IPS-18c (cell line): ENCODE measurements at regions not wholly inside any gene's neighbourhood (a gene's known extent, or its start where the extent isn't known, plus 50 kb on each side); places are given as distances from the start of the nearest gene placed in this dataset.
"Not testable (repeated sequence)": the region's sequence is repeated elsewhere in the genome, so short reads cannot be mapped to it uniquely, and the experiment has no call there.

Experiments used
- H3K4me3 ChIP-seq: 2 replicates; pipeline ENCODE4 v1.7.0; 2013; ENCODE audit warnings: low read depth, mild to moderate bottlenecking, low read length, moderate library complexity; ENCODE audit not compliant: insufficient read depth
- H3K9me3 ChIP-seq: one replicate; pipeline ENCODE4 v1.6.1; 2013; ENCODE audit warnings: mild to moderate bottlenecking, low read length, moderate library complexity; ENCODE audit not compliant: control insufficient read depth, insufficient read depth

DNA sequence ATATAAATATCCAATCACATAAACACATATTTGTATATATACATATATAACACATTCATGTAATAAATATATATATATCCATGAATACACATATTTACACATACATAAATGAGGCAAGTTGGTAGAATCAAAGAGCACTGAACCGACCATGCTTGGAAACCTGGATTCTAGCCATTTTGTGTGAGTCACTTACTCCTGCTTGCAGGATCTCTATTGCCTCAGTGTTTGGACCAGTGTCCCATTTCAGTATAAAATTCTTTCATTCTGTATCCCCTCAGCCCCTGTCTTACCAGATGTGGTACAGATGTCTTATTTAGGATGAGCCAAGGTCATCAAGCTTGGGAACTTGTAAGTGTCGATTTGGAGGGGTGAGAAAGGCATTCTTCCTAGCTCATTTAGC lies 391.4 kb upstream of the FRG2C start:
- no peaks in the 10 kb centered on the region for H3K9me3 ChIP-seq
- no peak overlapping the region for H3K4me3 ChIP-seq

DNA sequence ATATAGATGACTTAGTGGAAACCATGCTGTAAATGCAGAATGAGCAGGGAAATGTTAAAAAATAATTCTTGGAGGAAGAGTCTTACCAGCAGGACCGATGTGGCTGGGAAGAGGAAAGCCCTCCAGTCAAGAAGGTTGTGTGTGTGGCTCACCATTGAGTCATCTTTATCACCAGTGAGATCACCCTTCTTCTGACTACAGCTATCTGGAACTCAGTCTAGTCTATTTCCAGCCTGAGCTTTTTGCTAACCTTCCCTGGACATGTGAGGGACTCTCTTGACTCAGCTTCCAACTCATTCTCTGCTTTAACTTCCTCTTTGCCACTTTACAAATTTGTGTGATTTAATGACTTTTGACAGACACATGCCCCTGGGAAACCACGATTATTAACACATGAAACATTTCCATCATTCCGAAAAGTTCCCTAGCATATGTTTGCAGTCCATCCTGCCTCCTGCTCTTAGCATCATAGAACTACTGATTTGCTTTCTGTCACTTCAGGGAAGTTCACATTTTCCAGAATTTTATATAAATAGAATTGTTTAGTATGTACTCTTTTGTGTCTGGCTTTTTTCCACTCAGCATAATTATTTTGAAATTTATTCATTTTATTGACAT lies 378.5 kb upstream of the FRG2C start:
- H3K4me3 ChIP-seq, H3K9me3 ChIP-seq: not testable (repeated sequence)

DNA sequence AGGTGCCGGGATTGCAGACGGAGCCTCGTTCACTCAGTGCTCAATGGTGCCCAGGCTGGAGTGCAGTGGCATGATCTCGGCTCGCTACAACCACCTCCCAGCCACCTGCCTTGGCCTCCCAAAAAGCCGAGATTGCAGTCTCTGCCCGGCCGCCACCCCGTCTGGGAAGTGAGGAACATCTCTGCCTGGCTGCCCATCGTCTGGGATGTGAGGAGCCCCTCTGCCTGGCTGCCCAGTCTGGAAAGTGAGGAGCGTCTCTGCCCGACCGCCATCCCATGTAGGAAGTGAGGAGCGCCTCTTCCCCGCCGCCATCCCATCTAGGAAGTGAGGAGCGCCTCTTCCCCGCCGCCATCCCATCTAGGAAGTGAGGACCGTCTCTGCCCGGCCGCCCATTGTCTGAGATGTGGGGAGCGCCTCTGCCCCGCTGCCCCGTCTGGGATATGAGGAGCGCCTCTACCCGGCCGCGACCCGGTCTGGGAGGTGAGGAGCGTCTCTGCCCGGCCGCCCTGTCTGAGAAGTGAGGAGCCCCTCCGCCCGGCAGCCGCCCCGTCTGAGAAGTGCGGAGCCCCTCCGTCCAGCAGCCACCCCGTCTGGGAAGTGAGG lies 375.1 kb upstream of the FRG2C start:
- not testable (repeated sequence) for H3K4me3 ChIP-seq, H3K9me3 ChIP-seq

DNA sequence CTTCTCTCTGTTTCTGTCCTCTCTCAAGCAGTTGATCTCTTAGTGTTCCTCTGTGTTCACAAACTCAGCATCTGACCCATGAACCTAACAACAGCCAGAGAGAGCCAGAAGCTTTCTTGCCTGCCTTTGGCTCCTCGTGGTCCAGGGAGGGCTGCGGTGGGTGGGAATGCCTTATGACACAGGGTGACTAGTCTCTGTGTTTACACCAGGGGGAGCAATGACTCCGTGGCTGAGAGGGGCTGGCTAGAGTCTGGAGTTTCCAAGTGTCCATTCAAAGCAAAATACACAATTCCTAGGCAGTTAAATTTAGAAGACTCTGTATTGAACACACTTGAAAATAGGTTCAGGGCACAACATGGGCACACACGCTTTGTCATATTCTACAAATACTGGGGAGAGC lies 370.0 kb upstream of the FRG2C start:
- Histone ChIP-seq H3K4me3 (no peak overlapping the region), H3K9me3 (no peaks in the 10 kb centered on the region)

DNA sequence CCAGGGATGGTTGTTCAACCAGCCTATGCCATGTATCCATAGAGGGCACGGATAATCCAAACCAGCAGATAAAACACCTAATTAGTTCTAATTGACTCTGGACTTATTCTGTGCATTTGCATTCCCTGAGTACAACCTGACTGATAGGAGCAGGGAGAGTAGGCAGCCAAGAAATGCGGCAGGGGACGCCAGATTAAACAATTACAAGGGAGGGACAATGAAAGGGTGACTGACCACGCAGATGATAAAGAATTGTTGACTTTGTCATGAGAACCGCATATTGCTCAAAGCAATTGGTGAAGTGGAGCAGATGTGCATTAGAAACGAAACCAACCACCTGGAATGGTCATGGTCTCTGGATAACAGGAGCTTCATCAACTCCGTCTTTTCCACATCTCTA lies 369.1 kb upstream of the FRG2C start:
- Histone ChIP-seq H3K4me3 (no peak overlapping the region), H3K9me3 (no peaks in the 10 kb centered on the region)

DNA sequence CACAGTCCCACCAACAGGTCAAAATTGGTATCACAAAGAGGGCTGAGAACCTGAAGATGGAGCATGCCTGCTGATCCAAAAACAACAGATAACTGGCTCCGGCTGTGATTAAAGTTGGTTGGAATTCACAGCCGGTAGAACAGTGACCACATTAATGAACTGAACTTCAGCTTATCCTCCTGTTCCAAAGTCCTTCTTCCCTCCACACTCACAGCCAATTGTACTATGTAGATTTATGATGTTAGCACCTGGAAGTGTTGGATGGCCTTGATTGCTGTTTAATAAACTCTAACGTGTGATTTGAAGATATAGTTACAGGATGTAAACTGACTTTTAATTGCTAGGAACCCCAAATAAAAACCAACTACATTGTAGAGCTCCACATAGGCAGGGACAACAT lies 367.3 kb upstream of the FRG2C start:
- Histone ChIP-seq H3K4me3 (no peak overlapping the region), H3K9me3 (no peaks in the 10 kb centered on the region)

DNA sequence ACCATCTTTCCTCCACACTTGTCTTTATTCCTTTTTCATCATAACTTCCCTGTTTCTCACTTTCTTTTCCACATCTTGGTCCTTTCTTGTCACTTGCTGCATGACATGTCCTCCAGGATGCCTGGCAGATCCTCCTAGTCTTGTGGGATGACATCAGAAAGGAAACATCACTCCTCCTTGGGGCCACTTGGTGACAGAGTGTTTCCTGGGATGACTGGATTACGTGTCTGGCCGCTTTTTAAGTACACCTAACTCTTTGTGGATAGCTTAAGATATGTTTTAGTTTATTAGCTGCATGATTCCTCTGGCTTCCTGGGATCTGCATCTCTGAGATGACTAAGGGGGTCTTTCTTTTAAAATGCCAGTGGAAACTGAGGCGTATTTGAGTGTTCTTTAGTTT lies 363.5 kb upstream of the FRG2C start:
- Histone ChIP-seq H3K9me3 (no peaks in the 10 kb centered on the region), H3K4me3 (no peak overlapping the region)

DNA sequence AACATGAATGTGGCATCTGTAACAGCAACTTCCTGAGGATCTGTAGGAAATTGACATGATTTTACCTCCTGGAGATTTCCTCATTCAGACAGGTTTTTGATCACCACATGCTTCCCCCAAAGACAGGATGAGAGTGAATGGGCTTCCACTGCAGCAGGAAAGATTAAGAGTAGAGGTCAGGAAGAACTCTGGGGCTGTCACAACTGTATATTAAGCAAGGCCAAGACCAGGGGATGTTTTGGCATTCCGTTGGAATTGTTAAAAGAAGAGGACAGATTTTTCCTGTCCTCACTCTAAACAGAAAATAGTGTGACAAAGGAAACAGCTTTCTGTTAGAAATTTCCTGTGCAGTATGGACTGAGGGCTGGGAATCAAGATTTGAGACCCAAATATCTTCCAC lies 363.1 kb upstream of the FRG2C start:
- not testable (repeated sequence) for H3K9me3 ChIP-seq

DNA sequence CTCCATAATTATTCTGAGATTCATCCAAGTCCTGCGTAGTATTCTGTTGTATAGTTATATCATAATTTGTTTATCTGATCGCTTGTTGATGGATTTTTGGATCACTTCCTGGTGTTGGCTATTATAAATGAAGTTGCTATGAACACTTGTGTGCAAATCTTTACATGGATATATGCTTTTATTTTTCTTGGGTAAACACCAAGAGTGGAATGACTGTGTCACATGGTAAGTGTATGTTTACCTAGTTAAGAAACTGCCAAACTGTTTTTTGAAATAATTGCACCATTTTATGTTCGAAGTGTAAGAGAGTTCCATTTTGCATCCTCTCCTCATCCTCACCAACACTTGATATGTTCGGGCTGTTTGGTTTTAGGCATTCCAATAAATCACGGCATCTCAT lies 360.4 kb upstream of the FRG2C start:
- no peak overlapping the region for H3K4me3 ChIP-seq
- no peaks in the 10 kb centered on the region for H3K9me3 ChIP-seq

More for the DNA sequence above, 363.1 kb upstream of the FRG2C start:
- H3K4me3 ChIP-seq: not testable (repeated sequence)

DNA sequence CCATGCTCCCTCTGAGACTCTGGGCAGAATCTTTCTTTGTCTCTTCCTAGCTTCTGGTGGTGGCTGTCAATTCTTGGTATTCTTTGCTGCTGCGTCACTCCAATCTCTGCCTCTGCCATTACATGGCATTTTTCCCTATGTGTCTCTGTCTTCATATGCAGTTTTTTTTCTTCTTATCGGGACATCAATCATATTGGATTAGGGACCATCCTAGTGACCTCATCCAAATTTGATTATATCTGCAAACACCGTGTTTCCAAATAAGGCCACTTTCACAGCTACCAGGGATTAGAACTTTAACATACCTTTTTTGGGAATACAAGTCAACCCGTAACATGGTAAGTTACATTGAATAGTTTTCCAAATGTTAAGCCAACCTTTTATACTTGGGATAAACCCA lies 358.2 kb upstream of the FRG2C start:
- H3K9me3 ChIP-seq: no peaks in the 10 kb centered on the region
- no peak overlapping the region for H3K4me3 ChIP-seq

DNA sequence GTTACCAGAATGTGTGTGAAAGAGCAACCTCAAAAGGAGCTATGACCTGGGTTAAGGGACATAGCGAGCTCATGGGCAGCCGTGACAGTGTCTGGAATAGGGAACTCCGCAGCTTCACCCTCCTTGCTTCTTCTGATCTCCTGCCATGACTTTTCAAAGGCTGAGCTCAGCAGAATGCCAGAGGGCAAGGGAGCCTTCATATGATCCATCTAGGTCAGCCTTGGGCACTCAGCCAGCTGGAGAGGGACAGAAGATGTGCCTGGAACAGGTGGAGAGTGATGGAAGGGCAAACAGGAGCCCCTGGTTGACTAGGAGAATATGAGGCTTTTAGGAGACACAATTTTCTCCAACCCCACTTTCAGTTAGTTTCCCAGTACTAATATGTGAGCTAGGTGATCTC lies 352.8 kb upstream of the FRG2C start:
- not testable (repeated sequence) for H3K4me3 ChIP-seq, H3K9me3 ChIP-seq

DNA sequence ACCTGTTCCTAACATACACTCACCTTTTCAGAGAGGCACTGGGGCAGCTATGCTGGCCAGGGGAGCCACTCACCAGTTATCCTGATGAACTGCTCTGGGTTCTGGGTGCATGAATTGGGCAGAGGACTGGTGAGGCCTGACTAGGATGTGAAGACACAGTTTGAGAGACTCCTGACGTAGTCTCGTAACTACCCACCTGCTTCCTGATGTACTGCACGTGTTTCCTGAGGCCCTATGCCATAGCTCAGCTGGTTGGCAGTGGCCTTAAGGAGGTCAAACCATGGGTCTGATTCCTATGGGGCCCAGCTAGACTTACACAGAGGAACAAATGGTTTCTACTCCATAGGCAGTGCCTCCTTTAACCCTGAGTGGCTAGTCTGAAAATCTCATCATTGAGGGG lies 351.7 kb upstream of the FRG2C start:
- not testable (repeated sequence) for H3K9me3 ChIP-seq, H3K4me3 ChIP-seq

DNA sequence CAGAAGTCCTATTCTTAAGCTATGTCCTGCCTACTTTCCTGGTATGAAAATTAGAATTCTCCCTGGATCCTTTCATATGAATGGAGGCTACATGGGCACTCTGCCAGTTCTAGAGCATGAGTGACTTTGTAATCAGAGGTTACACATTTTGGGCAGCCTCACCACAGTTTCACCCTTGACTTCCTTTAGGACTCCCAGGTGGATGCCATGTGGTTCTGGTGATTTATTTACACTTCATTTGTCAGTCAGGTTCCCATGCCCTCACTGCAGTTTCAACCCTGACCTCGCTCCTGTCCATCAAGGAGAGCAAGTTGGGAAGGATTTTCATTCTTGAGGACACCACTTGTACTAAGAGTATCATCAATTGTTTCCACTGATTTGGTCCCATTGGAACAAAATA lies 344.4 kb upstream of the FRG2C start:
- not testable (repeated sequence) for H3K4me3 ChIP-seq, H3K9me3 ChIP-seq

DNA sequence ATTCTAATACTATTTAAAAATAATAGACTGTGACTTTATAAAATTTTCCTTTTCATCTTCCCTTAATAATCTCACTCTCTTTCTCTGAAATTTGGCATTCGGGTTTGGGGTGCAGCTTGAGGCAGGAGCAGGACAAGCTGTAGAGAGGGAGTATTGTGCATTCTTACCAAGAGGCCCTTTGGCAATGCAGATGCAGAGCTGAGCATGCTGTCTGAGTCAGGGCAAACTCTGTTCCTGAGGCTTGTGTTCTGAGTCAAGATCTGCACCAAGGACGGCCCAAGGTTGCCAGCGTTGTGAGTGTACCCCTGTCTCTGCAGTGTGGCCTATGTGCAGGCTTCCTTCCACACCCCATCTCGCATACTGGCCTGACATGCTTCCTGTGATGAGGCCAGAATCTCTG lies 343.8 kb upstream of the FRG2C start:
- Histone ChIP-seq H3K9me3 (no peaks in the 10 kb centered on the region), H3K4me3 (no peak overlapping the region)

DNA sequence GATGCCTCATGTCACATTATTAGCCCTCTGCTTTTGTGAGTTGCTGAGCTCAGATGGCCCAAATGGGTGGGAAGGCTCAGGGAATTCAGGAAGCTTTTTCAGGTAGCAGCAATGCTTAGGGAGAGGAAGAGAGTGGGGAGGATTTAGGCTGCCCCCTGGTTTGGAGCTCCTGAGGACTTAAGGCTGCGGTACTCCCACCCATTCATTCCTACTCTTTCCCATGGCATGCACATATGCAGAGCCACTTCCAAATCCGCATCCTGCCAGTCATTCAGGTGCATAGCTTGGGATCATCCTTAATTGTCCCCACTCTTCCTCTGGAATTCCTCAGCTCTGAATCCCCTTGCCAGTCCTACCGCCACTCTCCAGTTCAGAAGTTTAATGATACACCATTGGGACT lies 343.1 kb upstream of the FRG2C start:
- H3K9me3 ChIP-seq: no peaks in the 10 kb centered on the region

DNA sequence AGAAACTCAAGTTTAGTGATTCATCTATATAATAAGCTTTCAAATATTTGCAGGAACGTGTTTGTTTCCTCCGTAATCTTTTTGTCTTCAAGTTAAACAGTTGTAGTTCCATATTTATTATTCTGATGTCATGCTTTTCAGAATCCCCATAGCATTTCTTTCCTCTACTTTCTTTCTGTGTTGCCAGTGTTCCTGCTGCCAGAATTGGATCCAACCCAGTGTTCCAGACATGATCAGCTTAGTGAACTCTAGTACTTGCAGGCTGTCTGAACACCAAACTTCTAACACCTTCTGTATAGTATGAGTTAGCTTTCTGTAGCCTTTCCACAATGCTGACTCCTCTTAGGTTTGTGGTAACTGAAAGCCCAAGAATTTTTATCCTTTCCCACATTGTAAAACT lies 340.2 kb upstream of the FRG2C start:
- H3K4me3 ChIP-seq, H3K9me3 ChIP-seq: not testable (repeated sequence)

More for the DNA sequence above, 343.1 kb upstream of the FRG2C start:
- H3K4me3 ChIP-seq: no peak overlapping the region

DNA sequence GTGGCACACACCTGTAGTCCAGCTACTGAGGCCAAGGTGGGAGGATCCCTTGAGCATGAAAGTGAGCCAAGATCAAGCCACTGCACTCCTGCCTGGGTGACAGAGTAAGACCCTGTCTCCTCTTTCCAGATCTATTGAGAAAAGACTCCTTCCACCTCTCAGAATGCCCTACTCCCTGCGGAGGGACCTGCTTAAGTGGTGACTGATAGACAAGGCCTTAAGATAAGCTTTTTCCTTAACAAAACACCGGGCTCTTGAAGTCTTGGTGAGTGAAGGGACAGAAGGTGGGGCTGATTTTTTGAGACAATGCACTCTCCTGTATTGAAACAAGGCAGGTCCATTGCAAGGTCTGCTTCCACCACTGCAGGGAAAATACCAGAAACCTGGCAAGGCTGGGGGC lies 338.4 kb upstream of the FRG2C start:
- Histone ChIP-seq H3K9me3 (no peaks in the 10 kb centered on the region), H3K4me3 (no peak overlapping the region)

DNA sequence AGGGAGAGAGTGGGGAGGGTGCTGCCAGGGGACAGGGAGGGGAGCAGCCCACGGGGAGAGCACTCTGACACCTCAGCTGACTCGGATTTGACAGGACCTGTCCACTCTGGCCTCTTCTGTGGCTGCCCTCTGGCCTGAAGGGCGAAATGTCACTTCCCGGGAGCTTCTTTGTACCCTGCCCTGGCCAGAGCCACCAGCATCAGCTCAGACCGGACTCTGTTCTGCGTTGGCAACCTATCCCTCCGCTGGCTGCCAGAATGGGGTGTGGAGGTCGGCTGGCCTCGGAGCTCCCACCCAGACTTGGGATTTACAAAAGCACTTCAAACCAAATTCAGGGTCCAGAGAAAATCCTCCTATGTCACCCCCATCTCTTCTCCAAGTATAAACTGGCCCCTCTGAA lies 336.7 kb upstream of the FRG2C start:
- no peak overlapping the region for H3K4me3 ChIP-seq
- no peaks in the 10 kb centered on the region for H3K9me3 ChIP-seq

DNA sequence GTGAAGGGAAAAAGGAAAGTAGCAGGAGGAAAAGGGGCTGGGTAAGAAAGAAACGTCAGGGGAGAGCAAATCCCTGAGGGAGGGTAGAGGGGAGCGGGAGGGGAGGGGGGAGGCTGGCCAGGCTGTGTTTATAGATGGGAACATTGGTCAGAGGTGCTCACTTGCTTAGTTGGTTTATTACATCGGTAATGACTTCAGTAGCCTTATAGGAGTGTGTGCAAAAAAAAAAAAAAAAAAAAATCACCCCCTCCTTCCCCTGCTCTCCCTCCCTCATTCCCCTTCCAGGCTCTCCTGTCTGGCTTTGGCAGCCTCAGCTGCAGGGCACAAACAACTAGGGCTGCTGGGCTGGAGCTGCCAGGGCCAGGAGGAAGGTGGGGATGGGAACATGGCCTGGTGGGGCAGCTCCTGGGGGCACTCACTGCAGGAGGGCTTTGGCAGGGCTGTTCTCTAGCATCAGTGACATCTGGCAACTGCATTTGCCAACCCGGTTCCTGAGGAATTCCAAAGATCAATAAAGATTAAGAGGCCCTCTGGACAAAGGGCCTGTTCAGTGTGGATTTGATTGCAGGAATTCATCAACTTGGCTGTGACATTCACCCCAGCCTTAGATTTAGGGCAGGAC lies 334.5 kb upstream of the FRG2C start:
- no peaks in the 10 kb centered on the region for H3K9me3 ChIP-seq
- no peak overlapping the region for H3K4me3 ChIP-seq
